ENCODE measurements at regions not wholly inside any gene's neighbourhood (a gene's known extent, or its start where the extent isn't known, plus 50 kb on each side); places are given as distances from the start of the nearest gene placed in this dataset.

- TF ChIP-seq POLR2AphosphoS5 (IDR thresholded peaks at IDR 0.05; ENCODE audit: low read depth, low read length) (no peak), MAX (IDR thresholded peaks at IDR 0.05) (no peak), EZH2 (IDR thresholded peaks at IDR 0.05) (no peak), CBX3 (IDR thresholded peaks at IDR 0.05; ENCODE audit: low read depth) (no peak)
These were observed 742.7 kb upstream of the SLC35B3 start (continued) for GRCh38 chr6:9178071-9178470.

- no TSS peak for BruUV-seq (replicated peaks)
- Histone ChIP-seq H3K4me1 (ENCODE audit: control insufficient read depth in 1 of 2, insufficient read depth in 2 of 2, low read length in 2 of 2) (no peaks in the 10 kb centered on the region; a peak in 1 of 4 replicates), H3K9ac (ENCODE audit: low read length) (no peak overlapping the region), H4K20me1 (ENCODE audit: insufficient read depth) (no peaks in the 10 kb centered on the region), H3K4me3 (replicated peaks in 1 of 2; ENCODE audit: low read depth in 1 of 2, low read length in 2 of 2) (no peak overlapping the region), H3K79me2 (ENCODE audit: insufficient read depth, low read length) (no peaks in the 10 kb centered on the region), H3K9me2 (ENCODE audit: insufficient read depth) (no peaks in the 10 kb centered on the region), H2AFZ (ENCODE audit: low read depth, low read length, poor library complexity, severe bottlenecking) (no peak overlapping the region), H3K27me3 (ENCODE audit: insufficient read depth, low read length) (no peaks in the 10 kb centered on the region), H3K36me3 (ENCODE audit: control insufficient read depth in 1 of 2, insufficient read depth in 2 of 2, low read length in 2 of 2) (no peaks in the 10 kb centered on the region), H3K27ac (ENCODE audit: low read depth, low read length) (no peak overlapping the region), H3K9me3 (ENCODE audit: control insufficient read depth in 1 of 2, insufficient read depth in 1 of 2, low read depth in 1 of 2, low read length in 2 of 2) (no peaks in the 10 kb centered on the region), H3K4me2 (ENCODE audit: low read length) (no peak overlapping the region)
- ChIA-PET POLR2A (no interaction called here), RAD21 (ENCODE audit: low non-redundant PET in 1 of 2, low total read pairs in 2 of 2, uncharacterized antibody in 2 of 2, unreplicated experiment in 2 of 2) (no interaction called here), CTCF (no interaction called here)
- DNase-seq (ENCODE audit: low read depth, low spot score) (no peak), ATAC-seq (no peak)
- TF ChIP-seq SIN3A (IDR thresholded peaks at IDR 0.05; ENCODE audit: low read depth): no peak
- no peak for TF ChIP-seq POLR2A (IDR thresholded peaks at IDR 0.05; ENCODE audit: borderline replicate concordance, extremely low read depth, insufficient read depth, insufficient read length)
- TF ChIP-seq POLR2AphosphoS5 (IDR thresholded peaks at IDR 0.05; ENCODE audit: low read depth, low read length): no peak
- TF ChIP-seq MAX (IDR thresholded peaks at IDR 0.05): no peak
- TF ChIP-seq REST (IDR thresholded peaks at IDR 0.05; ENCODE audit: low read depth): no peak
- no peak for TF ChIP-seq ATF3 (IDR thresholded peaks at IDR 0.05)
- TF ChIP-seq TCF7L2 (IDR thresholded peaks at IDR 0.05; ENCODE audit: borderline replicate concordance, extremely low read depth, insufficient read depth, insufficient read length): no peak
- TF ChIP-seq CTCF (IDR thresholded peaks at IDR 0.05 in 2 of 3, conservative IDR thresholded peaks at IDR 0.05 in 1 of 3; ENCODE audit: borderline replicate concordance in 1 of 3, insufficient read depth in 1 of 3, low read depth in 2 of 3, low read length in 2 of 3): no peak
- no peak for TF ChIP-seq SP1 (IDR thresholded peaks at IDR 0.05; ENCODE audit: low read depth)
- TF ChIP-seq EZH2phosphoT487 (IDR thresholded peaks at IDR 0.05; ENCODE audit: borderline replicate concordance): no peak
- no peak for TF ChIP-seq YY1 (IDR thresholded peaks at IDR 0.05; ENCODE audit: extremely low read depth, insufficient replicate concordance, low read depth, low read length)
- TF ChIP-seq RAD21 (IDR thresholded peaks at IDR 0.05; ENCODE audit: low read depth): no peak
- TF ChIP-seq ZBTB33 (IDR thresholded peaks at IDR 0.05; ENCODE audit: extremely low read depth, insufficient replicate concordance, low read length): no peak
- TF ChIP-seq SRF (IDR thresholded peaks at IDR 0.05; ENCODE audit: low read depth): no peak
- no peak for TF ChIP-seq ZFX (IDR thresholded peaks at IDR 0.05)
- intact Hi-C loops (cut with micrococcal nuclease): no loop called here
These were observed 737.9 kb upstream of the SLC35B3 start for GRCh38 chr6:9173229-9173628.
